IMR-90 (cell line): ENCODE measurements at regions not wholly inside any gene's neighbourhood (a gene's known extent, or its start where the extent isn't known, plus 50 kb on each side); places are given as distances from the start of the nearest gene placed in this dataset.

Experiments
- ATAC-seq: fragments of 200-7000 bp; cut with Tn5 transposase; 2 replicates; pipeline ENCODE4 v1.9.1; 2020; ENCODE audit warnings: low read depth, mild to moderate bottlenecking, moderate library complexity
- BruUV-seq: library from RNA; stranded (reverse); fragments of 400-500 nt; replicated peaks from 2 replicates; lab custom pipeline; 2021; lab: Mats Ljungman, UMichigan
- CTCF ChIA-PET: fragments of 300-600 bp; formaldehyde crosslinking; extraction: SDS; loops from one replicate; lab custom pipeline; 2021; ENCODE audit warnings: antibody characterized with exemption; lab: Yijun Ruan, JAX
- POLR2A ChIA-PET: fragments of 300-600 bp; sonication (Branson Sonifier 250); formaldehyde crosslinking; loops from one replicate; lab custom pipeline; 2022; ENCODE audit warnings: antibody characterized with exemption; ENCODE audit not compliant: unreplicated experiment; lab: Charles Lee
- DNase-seq: peaks from one replicate; pipeline ENCODE4 v3.0.0; 2013
- H2AFZ ChIP-seq: replicated peaks from 2 replicates; pipeline ENCODE3; 2013; ENCODE audit warnings: low read length, mild to moderate bottlenecking; ENCODE audit not compliant: poor library complexity
- H2AK5ac ChIP-seq: 2 replicates; pipeline ENCODE4 v1.6.1; 2013; ENCODE audit warnings: low read depth, low read length, inconsistent platforms
- H2AK9ac ChIP-seq: replicated peaks from 2 replicates; pipeline ENCODE3; 2013; ENCODE audit warnings: mild to moderate bottlenecking, low read depth, low read length, moderate library complexity; ENCODE audit not compliant: poor library complexity
- H2BK120ac ChIP-seq: 2 replicates; pipeline ENCODE4 v1.6.1; 2013; ENCODE audit warnings: low read depth, low read length, inconsistent platforms
- H2BK15ac ChIP-seq: 3 replicates; pipeline ENCODE4 v1.6.1; 2013; ENCODE audit warnings: low read depth, low read length, inconsistent platforms
- H2BK20ac ChIP-seq: 2 replicates; pipeline ENCODE4 v1.6.1; 2013; ENCODE audit warnings: low read depth, mild to moderate bottlenecking, inconsistent platforms, low read length, moderate library complexity
- H2BK5ac ChIP-seq: 2 replicates; pipeline ENCODE4 v1.6.1; 2013; ENCODE audit warnings: mild to moderate bottlenecking, low read depth, low read length, inconsistent platforms; ENCODE audit not compliant: poor library complexity, severe bottlenecking
- H3K14ac ChIP-seq: replicated peaks from 2 replicates; pipeline ENCODE4 v1.6.1; 2013; ENCODE audit warnings: low read depth, low read length, inconsistent platforms
- H3K18ac ChIP-seq: 2 replicates; pipeline ENCODE4 v1.6.1; 2013; ENCODE audit warnings: low read depth, low read length, control low read depth
- H3K23ac ChIP-seq: 2 replicates; pipeline ENCODE4 v1.6.1; 2013; ENCODE audit warnings: low read depth, low read length, inconsistent platforms
- H3K27ac ChIP-seq: 2 replicates; pipeline ENCODE4 v1.5.1; 2013; ENCODE audit warnings: mild to moderate bottlenecking, control low read depth, low read length; ENCODE audit not compliant: insufficient read depth
- H3K27me3 ChIP-seq: 2 replicates; pipeline ENCODE4 v1.6.1; 2013; ENCODE audit warnings: low read length; ENCODE audit not compliant: control insufficient read depth, insufficient read depth
- H3K36me3 ChIP-seq: 2 replicates; pipeline ENCODE4 v1.6.1; 2013; ENCODE audit warnings: low read length, mixed read lengths; ENCODE audit not compliant: control insufficient read depth, insufficient read depth
- H3K4ac ChIP-seq: 2 replicates; pipeline ENCODE4 v1.6.1; 2013; ENCODE audit warnings: low read depth, low read length, inconsistent platforms
- H3K4me1 ChIP-seq: 2 replicates; pipeline ENCODE4 v1.6.1; 2013; ENCODE audit warnings: low read length, mixed read lengths; ENCODE audit not compliant: control insufficient read depth, insufficient read depth
- H3K4me2 ChIP-seq: 2 replicates; pipeline ENCODE4 v1.6.1; 2013; ENCODE audit warnings: low read depth, mild to moderate bottlenecking, control low read depth, low read length, moderate library complexity
- H3K4me3 ChIP-seq: 2 replicates; pipeline ENCODE4 v1.5.1; 2013; ENCODE audit warnings: low read depth, mild to moderate bottlenecking, control low read depth, low read length, moderate library complexity; ENCODE audit not compliant: insufficient read depth
- H3K56ac ChIP-seq: 2 replicates; pipeline ENCODE4 v1.6.1; 2013; ENCODE audit warnings: low read length, inconsistent platforms; ENCODE audit not compliant: insufficient read depth; ENCODE audit errors: extremely low read depth
- H3K79me1 ChIP-seq, 2 experiments: 2 replicates each; pipeline ENCODE4 v1.6.1; 2013; ENCODE audit warnings: low read length in 2 of 2, inconsistent platforms in 1 of 2, low read depth in 1 of 2
- H3K9ac ChIP-seq: 2 replicates; pipeline ENCODE4 v1.6.1; 2013; ENCODE audit warnings: low read depth, low read length, control low read depth
- H3K9me1 ChIP-seq: 2 replicates; pipeline ENCODE4 v1.6.1; 2013; ENCODE audit warnings: low read length, inconsistent platforms; ENCODE audit not compliant: insufficient read depth
- H3K9me3 ChIP-seq: 2 replicates; pipeline ENCODE4 v1.6.1; 2013; ENCODE audit warnings: low read length; ENCODE audit not compliant: control insufficient read depth, insufficient read depth
- H4K20me1 ChIP-seq: 2 replicates; pipeline ENCODE4 v1.6.1; 2013; ENCODE audit warnings: low read length, inconsistent platforms; ENCODE audit not compliant: insufficient read depth
- H4K5ac ChIP-seq: 2 replicates; pipeline ENCODE4 v1.6.1; 2013; ENCODE audit warnings: mild to moderate bottlenecking, low read depth, low read length, control low read depth
- H4K8ac ChIP-seq, 2 experiments: 2 replicates each; pipeline ENCODE4 v1.6.1; 2013; ENCODE audit warnings: low read depth in 2 of 2, low read length in 2 of 2, control low read depth in 1 of 2, inconsistent platforms in 1 of 2
- H4K91ac ChIP-seq: 2 replicates; pipeline ENCODE4 v1.6.1; 2013; ENCODE audit warnings: low read depth, low read length, inconsistent platforms; ENCODE audit not compliant: insufficient read depth
- CEBPB ChIP-seq: IDR thresholded peaks from 2 replicates; pipeline ENCODE4 v1.6.1; 2012; ENCODE audit warnings: low read depth, low read length, improper control_type of control experiment
- CTCF ChIP-seq: conservative IDR thresholded peaks from 2 replicates; pipeline ENCODE4 v1.5.1; 2012; ENCODE audit warnings: mild to moderate bottlenecking, low read depth, low read length, improper control_type of control experiment
- MAZ ChIP-seq: IDR thresholded peaks from 2 replicates; pipeline ENCODE4 v1.6.1; 2012; ENCODE audit warnings: low read depth, mild to moderate bottlenecking, low read length, improper control_type of control experiment, moderate library complexity, borderline replicate concordance
- RAD21 ChIP-seq: IDR thresholded peaks from 2 replicates; pipeline ENCODE4 v1.6.1; 2012; ENCODE audit warnings: low read length, improper control_type of control experiment
- SMC3 ChIP-seq: fragments of 150-350 bp; IDR thresholded peaks from 2 replicates; pipeline ENCODE4 v1.6.1; 2016; ENCODE audit warnings: low read depth, mild to moderate bottlenecking, antibody characterized with exemption, low read length, moderate library complexity
- WGBS, 2 experiments: methylation state at CpG; one replicate each; pipeline versions ENCODE4 v1.1.5 to v1.1.7; 2013; ENCODE audit warnings: missing lambda C conversion rate in 2 of 2; ENCODE audit not compliant: insufficient read length in 1 of 2; ENCODE audit errors: extremely low coverage in 2 of 2; 5-methylcytosine and 5-hydroxymethylcytosine counted together
- dilution Hi-C: fragments of 300-500 bp; cut with HindIII; formaldehyde crosslinking; loops from one replicate; pipeline ENCODE4 v1.14.3; 2018; ENCODE audit warnings: low sequenced_read_pairs; ENCODE audit not compliant: unreplicated experiment
- in situ Hi-C: fragments of 300-500 bp; cut with MboI; formaldehyde crosslinking; loops from 3 replicates; pipeline ENCODE4 v1.14.3; 2019; ENCODE audit warnings: low sequenced_read_pairs, inconsistent platforms, mixed read lengths
- intact Hi-C: fragments of 100-400 bp; cut with micrococcal nuclease; formaldehyde crosslinking; loops from 2 replicates; pipeline ENCODE4 v1.10.0; 2022

DNA sequence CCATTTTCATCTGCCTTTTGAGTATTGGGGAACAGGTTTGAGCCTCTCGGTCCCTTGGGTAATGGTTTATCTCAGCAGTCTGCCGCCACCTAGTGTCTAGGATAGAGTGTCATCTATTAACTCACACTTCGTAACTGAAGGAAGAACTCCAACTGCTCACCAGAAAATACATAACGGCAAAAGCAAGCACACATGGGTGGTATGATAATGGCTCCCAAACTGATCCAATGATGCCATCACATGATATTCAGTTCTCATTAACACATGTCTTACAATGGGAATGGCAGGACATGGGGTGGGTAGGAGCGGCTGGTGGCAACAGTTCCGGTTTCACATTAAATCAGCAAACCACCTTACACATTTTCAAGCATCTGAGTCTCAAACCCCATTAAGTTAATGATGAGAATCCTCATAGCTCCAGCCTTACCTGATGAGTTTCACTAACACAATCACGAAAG is 110.7 kb upstream of the PHACTR1 start:
- no peak overlapping the region for H4K5ac ChIP-seq
- H4K8ac ChIP-seq = no peak overlapping the region
- H2AFZ ChIP-seq = peak overlapping the region; percentile 7
- intact Hi-C loops (loop anchor here (1.0 to 5.0 kb wide), 4 partner anchors 372 to 1021 kb away; no protein-coding TSS in a partner anchor), in situ Hi-C loops (loop anchor here (5.0 kb wide), 1 partner anchor 1019 kb away; no protein-coding TSS in a partner anchor), dilution Hi-C loops (no loop called here)
- peak; percentile 75 for DNase-seq
- no peak overlapping the region; the same call in 1 of the 2 replicates for H2AK5ac ChIP-seq
- no peak overlapping the region; the same call in 1 of the 2 replicates for H3K9ac ChIP-seq
- H3K27ac ChIP-seq = no peak overlapping the region
- no peak overlapping the region for H2BK15ac ChIP-seq
- H3K23ac ChIP-seq = no peak overlapping the region
- 0 out of 2 replicates have a peak, but pooled peaks have one; percentile 12 for TF ChIP-seq MAZ
- peak; percentile 77 for TF ChIP-seq SMC3
- TF ChIP-seq CEBPB = no peak
- peak; percentile 88 for TF ChIP-seq RAD21
- peak; percentile 81 for TF ChIP-seq CTCF
- WGBS, 2 experiments = no CpG with 5 or more reads among the region's 7 CpGs
- peaks cover 9% of the 10 kb centered on the region for H3K4me1 ChIP-seq
- ATAC-seq = peak; percentile 77
- peak overlapping the region; percentile 24; the same call in 1 of the 2 replicates for H3K4ac ChIP-seq
- no peak overlapping the region for H3K56ac ChIP-seq
- H3K18ac ChIP-seq = no peak overlapping the region
- peak overlapping the region; percentile 75; the same call in 1 of the 2 replicates for H2BK120ac ChIP-seq
- peak overlapping the region; percentile 78 for H3K4me2 ChIP-seq
- H3K14ac ChIP-seq = no peak overlapping the region; the same call in 1 of the 2 replicates
- BruUV-seq = no TSS peak
- POLR2A ChIA-PET = no interaction called here
- no peak overlapping the region for H4K91ac ChIP-seq
- H3K79me1 ChIP-seq = no peaks in the 10 kb centered on the region
- no peaks in the 10 kb centered on the region for H3K36me3 ChIP-seq
- CTCF ChIA-PET = interaction anchor here (0.8 to 3.7 kb wide), 4 partner anchors 315 to 1021 kb away, joined by 3 to 21 read pairs (median 3); partner anchors contain the start of gene EDN1
- H3K9me1 ChIP-seq = no peaks in the 10 kb centered on the region
- no peaks in the 10 kb centered on the region for H3K27me3 ChIP-seq
- H2BK5ac ChIP-seq = no peak overlapping the region
- H2AK9ac ChIP-seq = no peak overlapping the region
- no peaks in the 10 kb centered on the region for H3K9me3 ChIP-seq
- H4K20me1 ChIP-seq = no peaks in the 10 kb centered on the region
- H3K4me3 ChIP-seq = no peak overlapping the region
- peak overlapping the region; percentile 38; the same call in 1 of the 2 replicates for H2BK20ac ChIP-seq
